Activated CD4-positive, CD25-positive, alpha-beta regulatory T cell treated with anti-CD3 and anti-CD28 coated beads, Interleukin-2, amount 50 U/mL, for 16 hours (primary cell): ENCODE measurements at regions not wholly inside any gene's neighbourhood (a gene's known extent, or its start where the extent isn't known, plus 50 kb on each side); places are given as distances from the start of the nearest gene placed in this dataset.

ENCODE experiments used
- DNase-seq: peaks from one replicate; pipeline ENCODE4 v3.0.0-alpha.2; 2020; ENCODE audit warnings: low read depth, low spot score

DNA sequence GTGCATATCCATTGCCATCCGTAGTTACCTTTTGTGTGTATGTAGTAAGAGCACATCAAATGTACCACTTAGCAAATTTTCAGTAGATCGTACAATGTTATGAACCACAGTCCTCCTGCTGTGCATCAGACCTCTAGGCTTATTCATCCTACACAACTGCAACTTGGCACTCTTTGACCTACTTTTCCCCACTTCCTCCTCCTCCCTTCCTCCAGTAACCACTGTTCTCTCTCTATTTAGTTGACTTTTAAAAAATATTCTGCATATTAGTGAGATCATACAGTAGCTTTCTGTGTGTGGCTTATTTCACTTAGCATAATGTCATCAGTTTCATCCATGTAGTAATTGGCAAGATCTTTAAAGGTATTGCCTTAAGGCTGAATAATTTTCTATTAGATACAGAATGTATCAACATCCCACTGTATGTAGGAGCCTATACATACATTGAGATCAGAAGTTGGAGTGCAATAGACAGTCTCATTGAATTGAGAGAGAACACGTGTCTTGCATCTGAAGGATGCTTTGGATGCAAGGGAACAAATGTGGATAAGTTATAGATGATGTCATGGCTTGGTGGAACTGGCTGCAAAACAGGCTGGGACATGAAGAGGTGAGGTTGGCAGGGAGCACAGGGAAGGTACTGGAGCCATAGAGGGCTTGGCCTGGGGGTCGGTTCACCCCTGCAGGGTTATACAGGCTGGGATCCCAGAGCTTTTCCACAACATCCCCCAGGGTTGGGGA is 83.0 kb upstream of the FAM180A start:
- no peak for DNase-seq

DNA sequence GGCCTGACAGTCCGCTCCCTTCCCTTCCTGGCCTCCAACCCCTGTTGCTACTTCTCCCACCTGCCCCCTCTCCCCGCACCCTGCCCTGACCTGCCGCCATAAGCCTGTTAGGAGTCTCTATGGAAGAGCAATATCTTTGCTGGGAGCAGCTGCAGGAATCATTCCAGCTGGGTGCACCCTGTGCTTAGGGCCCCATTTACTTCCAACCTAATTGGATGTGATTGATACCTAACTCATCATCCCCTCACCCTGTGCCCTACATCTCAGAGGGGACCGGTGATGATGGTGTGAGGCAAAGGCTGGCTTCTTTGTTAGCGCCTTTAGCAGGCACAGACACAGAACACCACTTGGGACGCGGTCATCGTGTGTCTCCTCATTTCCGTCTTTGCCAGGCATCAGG is 80.0 kb upstream of the FAM180A start:
- no peak for DNase-seq

DNA sequence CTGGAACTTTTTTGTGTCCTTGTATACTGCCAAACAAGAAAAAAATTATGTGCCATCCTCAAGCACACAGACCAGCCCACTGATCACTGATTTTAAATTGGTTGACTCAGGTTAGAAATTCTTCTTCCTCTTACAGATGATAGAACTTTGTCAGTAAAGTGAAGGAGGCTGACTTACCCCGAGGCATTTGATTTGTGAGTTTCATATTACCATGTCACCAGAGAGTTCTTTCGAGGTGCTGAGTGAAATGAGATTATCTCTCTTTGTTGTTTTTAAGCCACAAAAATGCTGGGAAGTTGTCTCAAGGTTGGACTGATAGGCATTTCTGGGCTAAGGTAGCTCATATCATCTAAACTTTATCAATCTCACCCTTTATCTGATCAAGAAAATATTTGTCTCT is 78.8 kb upstream of the FAM180A start:
- no peak for DNase-seq

DNA sequence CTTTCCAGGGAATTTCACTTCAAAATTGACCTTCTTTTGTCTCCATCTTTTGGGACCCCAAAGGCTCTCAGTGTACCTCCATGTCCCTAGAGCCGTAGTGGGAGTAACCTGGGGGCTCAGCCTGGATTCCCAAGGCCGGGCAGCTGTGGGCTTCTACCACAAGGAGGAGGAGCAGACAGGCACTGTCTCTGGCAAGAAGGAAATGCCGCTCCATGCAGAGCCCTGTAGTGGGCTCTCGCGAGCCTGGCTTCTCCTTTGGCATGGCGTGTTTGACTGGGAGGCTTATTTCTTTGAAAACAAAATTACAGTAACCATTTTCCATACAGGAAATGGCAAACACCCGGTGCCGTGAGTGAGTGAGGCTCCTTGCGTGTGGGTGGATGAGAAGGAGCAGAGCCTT is 76.8 kb upstream of the FAM180A start:
- DNase-seq = no peak

DNA sequence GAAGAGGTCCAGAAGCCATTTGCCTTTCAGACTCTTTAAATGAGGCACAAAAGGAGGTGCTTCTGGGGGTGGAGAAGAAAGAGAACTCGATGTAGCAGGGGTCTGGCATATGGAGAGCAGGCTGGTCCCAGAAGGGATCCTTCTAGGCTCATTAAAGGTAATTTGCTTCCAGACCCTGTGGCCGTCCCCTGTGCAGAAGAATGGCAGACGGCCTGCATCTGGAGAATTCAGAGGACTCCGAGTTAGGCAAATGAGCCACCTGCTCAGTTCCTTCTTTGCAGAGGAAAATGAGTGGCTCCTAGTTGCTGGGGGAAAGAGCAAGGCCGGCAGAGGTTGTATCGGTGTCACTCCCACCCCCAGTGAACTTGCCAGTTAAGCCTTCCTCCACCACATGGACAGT is 73.8 kb upstream of the FAM180A start:
- no peak for DNase-seq

DNA sequence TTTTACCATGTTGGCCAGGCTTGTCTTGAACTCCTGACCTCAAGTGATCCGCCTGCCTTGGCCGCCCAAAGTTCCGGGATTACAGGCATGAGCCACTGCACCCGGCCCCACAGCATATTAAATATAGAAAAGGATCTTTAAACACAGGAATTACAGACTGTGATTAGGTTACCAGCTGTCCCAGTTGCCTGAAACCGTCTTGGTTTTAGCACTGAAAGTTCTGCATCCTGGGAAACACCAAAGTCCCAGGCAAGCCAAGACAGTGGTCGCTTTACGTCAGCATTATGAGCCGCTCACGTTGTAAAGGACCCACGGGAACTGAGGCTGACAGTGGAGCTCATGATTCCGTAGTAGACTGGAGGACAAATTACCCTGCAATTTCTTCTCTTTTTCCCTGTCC is 69.0 kb upstream of the FAM180A start:
- DNase-seq = no peak

DNA sequence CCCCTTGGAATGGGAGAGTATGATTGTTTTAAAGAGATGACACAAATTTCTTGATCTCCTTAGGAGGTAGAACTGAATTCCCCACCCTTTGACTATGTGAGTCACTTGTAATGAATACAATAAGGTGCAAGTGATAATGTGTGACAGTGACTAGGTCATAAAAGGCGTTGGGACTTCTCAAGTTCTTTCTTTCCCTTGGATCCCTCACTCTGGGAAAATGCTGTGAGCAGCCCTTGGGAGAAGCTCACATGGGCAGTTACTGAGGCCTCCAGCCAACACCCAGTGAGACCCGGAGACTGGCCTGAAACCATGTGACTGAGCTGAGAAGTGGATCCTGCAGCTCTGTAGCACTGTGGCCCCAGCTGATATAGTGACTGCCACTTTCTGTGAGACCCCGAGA is 66.4 kb upstream of the FAM180A start:
- no peak for DNase-seq

DNA sequence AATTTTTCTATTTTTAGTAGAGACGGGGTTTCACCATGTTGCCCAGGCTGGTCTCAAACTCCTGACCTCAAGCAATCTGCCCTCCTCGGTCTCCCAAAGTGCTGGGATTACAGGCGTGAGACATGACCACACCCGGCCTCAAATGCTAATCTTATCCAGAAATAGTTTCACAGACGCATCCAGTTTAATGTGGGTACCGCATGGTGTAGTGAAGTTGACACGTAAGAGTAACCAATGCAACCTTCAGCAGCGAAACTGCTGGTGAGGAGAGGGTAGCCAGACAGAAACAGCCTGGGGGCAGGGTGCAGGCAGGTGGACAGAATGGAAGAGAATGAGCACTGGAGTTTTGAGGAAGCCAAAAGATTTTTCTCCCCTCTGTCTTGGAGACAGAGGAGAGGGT is 63.5 kb upstream of the FAM180A start:
- no peak for DNase-seq

DNA sequence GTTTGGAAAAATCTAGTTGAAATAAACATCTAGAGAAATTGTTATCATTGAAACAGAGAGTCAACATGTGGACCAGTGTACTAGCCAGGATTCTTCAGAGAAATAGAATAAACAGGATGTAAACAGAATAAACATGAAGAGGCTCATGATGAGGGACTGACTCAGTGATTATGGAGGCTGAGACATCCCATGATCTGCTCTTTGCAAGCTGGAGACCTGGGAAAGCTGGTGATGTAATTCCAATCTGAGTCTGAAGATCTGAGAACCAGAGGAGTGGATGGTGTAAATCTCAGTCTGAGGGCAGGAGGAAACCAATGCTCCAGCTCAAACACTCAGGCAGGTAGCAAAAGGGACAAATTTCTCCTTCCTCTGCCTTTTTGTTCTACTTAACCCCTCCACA is 62.9 kb upstream of the FAM180A start:
- no peak for DNase-seq

DNA sequence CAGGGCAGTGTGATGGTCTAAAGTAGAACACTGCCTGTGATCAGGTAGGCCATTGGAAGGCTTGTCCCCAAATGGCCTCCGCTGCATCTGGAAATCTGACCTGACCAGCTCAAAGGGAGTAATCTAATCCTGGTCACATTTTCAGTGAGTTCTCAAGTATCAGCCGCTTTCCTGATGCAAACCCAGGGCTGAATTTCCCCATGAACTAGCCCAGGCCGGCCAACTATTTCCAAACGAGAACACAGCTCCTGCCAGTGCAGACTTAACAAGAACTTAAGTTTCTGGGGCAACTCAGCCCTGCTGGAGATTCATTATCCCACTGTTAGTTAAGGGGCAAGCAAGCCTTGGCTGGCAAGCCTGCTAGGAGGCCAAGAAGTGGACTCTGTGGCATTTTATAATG is 59.6 kb upstream of the FAM180A start:
- no peak for DNase-seq

DNA sequence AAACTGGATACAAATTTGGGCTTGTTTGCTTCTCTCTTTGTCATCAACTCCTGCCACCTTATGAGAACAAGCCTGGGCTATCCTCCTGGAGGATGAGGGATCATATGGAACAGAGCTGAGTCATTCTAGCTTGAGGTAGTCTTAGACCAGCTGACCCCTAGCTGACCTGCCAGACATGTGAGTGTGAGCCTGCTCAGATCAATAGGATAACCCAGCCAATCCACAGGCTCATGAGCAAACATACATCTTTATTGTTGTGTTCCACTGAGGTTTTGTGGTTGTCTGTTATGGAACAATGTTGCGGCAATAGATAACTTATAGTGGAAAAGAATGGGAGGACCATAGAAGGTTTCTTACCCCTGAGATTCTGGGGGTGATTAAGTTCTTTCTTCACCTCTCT is 54.5 kb upstream of the FAM180A start:
- no peak for DNase-seq

DNA sequence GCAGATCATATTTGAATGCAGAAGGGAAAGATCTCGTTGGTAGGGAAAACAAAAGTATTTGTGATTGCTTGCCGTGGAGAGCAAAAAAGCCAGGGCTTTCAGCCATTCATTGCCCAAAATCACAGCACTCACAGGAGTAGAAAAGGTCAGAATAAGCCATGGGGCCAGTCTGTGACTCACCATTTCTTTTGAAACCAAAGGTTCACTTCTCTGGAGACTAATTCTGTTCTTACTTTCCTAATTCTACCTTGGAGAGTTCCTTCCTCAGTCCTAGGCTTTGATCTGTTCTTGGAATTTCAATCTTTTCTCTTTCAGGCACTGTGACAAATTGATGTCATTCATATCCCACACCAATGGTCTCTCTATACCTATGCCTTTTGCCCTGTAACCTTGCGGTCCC is 54.1 kb upstream of the FAM180A start:
- no peak for DNase-seq

DNA sequence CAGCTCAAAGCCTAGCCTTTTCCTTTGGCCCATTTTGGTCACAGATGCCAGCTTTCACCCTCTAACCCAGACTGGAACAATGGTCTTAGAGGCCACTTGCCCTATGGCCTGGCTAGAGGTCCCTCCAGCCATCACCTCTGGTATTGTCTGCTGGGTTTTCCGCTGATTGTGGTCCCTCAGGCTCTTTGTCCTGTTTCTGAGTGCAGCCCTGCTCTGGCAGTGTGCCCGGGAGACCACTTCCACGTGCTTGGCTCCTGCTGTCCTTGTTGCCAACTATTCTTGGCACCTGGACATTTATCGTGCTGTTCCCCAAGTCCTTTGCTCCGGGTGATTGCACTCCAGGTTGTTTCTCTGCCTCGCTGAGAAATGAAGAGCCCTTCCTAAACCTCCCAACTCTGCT is 53.3 kb upstream of the FAM180A start:
- DNase-seq = no peak

DNA sequence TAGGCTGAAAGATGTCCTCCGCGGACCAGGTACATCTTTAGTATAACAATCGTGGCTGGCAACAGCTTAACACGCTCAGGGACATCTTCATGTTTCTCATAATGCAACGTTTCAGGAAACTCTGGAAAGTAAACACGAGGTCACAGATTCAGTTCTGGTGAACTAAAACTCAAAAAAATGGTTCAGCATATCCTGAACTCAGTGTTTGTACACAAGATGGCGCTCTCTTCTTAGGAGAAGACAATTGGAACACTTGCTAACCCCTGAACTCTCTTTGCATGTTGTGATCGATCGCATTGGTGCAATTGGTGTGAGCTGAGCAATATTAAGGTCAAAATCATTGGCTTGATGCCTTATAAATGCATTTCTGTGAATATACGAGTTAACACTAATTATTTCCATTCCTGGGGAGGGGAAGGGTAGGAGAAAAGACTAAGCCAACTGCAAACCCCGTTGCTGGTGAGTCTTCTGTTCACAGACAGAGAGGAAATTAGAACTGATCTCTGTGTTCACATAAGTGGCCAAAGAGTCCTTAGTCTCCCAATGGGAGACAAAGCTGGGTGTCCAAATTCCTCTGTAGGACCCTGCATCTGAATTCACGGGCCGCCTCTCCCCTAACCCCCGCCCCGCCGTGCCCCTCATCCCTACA is 52.6 kb upstream of the FAM180A start:
- DNase-seq = peak; percentile 12

DNA sequence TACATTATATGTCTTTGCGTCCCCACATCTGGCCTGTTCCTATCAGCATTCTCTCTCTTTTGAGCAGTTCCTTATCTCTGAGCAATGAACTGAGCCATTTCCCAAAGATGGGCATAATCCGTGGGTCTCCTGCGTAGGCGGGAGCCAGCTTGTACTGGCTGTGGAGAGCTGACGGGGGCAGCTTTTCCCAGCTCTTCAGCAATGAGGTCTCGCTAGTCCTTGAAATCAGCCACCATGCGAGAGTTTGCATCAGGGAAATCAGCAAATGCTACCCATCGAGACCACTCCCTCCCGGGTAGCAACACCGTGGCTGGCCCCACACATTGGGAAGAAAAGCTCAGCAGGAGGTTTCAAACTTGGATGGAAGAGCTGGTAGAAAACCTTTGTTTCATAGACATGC is 51.9 kb upstream of the FAM180A start:
- no peak for DNase-seq

DNA sequence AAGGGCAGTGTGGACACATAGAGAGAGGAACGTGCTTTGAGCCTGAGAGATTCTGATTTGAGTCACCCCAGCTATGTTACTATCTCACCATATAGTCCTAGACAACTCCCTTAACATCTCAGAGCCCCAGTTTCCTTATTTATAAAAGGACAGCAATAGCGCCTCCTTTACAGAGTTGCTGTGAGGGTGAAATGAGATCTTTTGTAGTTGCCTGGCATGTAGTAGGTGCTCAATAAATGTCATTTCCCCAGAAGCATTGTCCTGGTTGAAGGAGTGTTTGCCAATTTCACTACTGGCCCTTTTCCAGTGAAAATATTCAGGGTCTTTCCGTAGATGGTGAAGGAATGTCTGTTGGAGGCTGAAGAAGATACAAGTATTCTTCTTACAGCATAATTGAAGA is 51.3 kb upstream of the FAM180A start:
- DNase-seq = no peak
